LoVo (cell line): ENCODE measurements at regions not wholly inside any gene's neighbourhood (a gene's known extent, or its start where the extent isn't known, plus 50 kb on each side); places are given as distances from the start of the nearest gene placed in this dataset.

ENCODE experiments used
- DNase-seq: peaks from one replicate; pipeline ENCODE4 v3.0.0-alpha.2; 2016; ENCODE audit warnings: low spot score

DNA sequence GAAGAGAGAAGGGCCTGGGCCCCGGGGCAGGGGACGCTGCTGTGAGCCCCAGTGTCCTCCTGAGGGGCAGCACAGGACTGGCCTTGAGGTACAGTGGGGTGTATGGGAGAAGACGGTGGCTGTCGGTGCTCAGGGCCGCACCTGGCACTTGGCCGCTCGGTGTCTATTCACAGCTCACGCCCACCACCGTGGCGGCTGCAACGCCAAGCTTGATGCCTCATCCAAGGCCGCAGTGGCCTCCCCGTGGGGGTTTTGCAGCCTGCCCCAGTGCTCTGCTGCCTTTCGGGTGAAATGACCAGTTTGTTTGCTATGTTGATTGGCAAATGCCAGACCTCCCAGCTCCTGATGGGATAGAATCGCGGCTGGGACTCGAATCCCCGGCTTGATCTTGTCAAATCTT is 79.5 kb upstream of the SLCO4A1 start:
- DNase-seq = no peak

DNA sequence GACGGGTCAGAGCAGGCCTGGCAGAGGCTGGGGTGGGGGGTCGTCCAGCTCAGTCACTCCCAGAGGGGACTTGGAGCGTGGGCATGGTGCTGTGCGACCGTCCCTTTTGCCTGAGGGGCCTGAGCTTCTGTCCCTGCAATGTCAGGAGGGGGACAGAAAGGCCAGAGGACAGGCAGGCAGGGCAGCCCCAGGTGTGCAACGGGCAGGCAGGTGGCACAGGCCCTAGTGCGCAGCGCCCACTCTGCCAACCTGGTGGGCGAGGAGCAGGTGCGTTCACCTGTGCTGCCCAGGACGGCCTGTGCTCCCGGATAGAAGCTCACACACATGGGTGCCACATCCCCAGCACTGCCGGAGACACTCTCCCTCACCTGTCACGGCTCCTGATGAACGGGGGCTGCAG is 78.7 kb upstream of the SLCO4A1 start:
- no peak for DNase-seq

- DNase-seq = no peak
These were observed 77.7 kb upstream of the SLCO4A1 start for GRCh38 chr20:62564456-62565245.

DNA sequence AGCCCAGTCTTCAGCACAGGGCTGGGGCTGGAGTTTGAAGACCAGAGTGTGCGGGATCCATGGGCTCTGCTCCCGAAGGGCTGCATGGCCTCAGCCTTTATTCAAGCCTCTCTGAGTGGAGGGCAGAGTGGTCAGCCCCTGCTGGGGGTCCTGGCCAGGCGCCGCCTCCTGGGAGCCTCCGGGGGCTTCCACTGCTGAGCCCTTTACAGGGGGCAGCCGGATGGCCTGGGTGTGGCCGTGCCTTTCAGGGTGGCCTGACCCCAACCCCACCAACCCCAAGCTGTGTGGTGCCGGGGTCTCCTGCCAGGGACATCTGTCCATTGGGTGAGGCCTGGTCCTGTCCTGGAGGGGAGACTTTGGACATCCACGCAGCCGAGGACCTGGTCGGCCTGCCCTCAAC is 76.0 kb upstream of the SLCO4A1 start:
- no peak for DNase-seq

- DNase-seq = no peak
These were observed 75.5 kb upstream of the SLCO4A1 start for GRCh38 chr20:62566771-62567170.

GRCh38 chr20:62567246-62568044 is 74.9 kb upstream of the SLCO4A1 start:
- DNase-seq = no peak

DNA sequence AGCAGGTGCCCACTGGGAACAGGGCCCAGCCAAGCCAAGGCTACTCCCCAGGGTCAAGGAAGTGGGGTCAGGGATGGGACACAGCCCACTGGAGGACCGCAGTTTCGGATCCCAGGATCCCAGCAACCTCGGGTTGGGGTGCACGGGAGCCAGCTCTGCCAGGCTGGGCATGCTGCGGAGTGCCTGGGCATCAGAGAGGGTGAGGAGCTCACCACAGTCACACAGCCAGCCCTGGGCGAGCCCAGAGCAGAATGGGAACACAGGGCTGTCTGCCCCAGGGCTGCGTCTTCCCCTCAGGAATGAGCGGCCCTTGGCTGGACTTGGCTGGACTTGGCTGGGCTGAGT is 74.3 kb upstream of the SLCO4A1 start:
- DNase-seq = no peak

GRCh38 chr20:62569615-62570014 is 72.7 kb upstream of the SLCO4A1 start:
- no peak for DNase-seq

DNA sequence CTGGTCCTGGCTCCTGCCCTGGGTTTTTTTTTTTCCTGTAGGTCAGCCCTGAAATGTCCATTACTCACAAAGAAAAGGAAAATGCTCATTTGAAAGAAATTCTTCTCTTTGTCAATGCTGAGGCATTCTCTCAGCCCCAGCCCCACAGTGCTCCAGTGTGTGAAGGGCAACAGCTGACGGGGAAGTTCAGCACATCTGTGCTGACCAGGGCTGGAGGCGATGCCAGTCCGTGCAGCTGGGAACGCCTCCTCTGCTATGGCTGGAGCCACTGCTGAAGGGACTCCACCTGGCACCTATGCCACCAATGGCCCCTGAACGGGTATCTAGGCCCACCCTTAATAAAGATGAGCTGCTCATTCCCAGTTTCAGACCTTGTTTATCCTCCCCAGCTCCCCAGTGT is 71.9 kb upstream of the SLCO4A1 start:
- no peak for DNase-seq

DNA sequence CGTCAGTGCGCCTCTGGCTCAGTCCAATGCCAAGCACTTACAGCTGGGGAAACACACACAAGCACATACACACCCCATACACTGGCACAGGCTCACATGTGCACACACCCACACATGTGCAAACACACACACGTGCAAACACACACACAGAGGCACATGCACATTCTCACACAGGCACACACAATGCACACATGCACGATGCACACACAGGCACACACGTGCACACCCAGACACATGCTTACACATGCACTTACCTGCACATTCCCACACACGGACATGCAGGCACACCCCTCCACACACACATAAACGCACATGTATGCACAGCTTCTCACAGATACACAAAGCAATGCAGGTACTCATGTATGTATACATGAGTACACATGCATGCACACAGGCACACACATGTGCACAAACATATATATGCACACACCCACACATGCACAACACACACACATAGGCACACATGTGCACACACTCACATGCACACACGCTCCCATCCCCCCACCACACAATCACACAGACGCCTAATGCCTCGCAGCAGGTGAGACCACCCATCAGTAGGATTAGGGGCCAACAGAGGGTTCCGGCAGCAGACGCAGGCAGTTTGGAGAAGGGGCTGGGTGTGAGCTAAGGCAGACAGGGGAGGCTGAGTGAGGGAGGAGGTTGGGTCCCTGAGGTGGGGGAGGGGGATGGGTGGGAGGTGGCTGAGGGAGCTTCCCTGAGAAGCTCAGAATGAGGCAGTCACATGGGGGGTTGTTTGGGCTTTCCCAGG is 71.2 kb upstream of the SLCO4A1 start:
- no peak for DNase-seq

- no peak for DNase-seq
These were observed 70.5 kb upstream of the SLCO4A1 start for GRCh38 chr20:62571669-62572344.

DNA sequence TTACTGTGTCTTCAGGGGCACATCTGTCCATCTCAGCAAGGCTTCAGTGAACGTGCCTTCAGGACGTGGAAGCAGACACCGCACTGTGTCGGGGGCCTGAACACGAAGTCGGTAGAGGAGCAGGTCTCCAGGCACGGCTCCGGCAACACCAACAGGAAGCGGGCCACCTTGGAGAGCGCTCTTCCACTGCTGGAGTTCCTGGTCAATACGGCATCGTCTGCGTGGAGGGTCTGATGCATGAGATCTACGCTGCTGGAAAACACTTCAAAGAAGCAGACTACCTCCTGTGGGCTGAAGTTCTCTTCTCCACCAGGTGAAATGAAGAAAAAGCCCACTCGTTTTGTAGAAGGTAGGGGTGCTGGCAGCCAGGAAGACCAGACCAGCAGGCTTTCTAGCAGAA is 69.3 kb upstream of the SLCO4A1 start:
- DNase-seq = no peak

GRCh38 chr20:62573817-62574216 is 68.5 kb upstream of the SLCO4A1 start:
- no peak for DNase-seq

GRCh38 chr20:62574230-62574993 is 67.9 kb upstream of the SLCO4A1 start:
- DNase-seq = no peak

DNA sequence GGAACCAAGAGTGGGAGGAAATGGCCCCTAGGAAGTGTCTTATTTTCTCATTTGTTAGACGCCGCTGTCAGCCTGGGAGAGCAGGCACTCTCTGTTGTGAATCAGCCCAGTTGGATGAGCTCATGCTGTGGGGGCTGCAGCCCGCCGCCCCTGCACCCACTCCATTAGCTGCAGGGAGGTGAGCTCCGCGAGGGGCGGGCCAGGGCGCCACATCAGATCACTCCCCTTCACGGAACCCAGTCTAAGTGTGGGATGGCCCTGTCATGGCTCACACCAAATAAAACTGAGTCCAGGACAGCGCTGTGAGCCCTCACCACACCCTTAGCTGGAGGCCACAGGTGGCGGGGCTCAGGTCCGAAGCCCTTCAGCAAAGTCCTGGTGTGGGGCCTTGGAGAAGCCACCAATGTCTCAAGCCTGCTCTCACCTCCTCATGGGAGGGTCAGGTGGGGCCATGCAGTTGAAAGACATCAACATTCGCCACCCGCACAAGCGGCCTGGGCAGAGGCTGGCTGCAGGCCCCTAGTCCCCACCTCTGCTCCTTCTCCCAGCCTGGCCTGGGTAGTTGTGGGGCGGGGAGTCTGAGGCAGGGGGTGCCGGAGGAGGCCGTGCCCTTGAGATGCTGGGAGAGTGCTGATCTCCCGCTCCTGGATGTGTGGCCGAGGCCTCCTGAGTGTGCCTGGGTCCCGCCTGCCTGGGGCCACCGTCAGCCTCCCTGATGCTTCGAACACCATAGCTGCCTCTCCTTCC is 66.2 kb upstream of the SLCO4A1 start:
- no peak for DNase-seq

DNA sequence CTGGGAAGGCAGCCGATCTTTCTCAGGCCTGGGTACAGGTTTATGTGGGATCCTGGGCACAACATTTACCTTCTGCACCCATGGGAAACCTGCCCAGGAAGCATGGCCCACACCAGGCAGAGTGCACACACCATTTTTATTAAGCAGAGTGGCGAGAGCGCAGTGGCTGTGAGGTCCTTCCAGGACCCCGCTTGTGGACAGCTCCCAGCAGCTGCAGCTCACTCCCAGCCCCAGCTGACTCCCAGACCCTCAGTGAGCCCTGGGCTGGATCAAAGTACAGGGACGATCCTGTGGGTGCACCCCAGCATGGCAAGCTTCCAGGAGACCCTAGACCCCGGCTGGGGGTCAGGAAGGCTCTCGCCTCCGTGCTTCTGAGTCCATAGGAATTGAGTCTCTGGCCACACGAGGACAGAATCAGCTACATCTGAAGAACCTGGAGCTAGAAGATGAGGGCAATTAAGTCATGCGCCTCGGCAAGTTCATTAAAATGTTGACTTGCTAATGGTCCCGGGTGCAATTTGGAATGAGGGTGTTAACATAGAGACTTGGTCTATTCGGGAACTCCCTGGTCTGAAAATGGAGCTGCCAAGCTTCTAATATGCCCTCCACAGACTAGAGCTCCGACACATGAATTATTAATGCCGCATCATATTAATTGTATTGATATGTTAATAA is 65.4 kb upstream of the SLCO4A1 start:
- DNase-seq = no peak

GRCh38 chr20:62577490-62577836 is 64.8 kb upstream of the SLCO4A1 start:
- DNase-seq = no peak

DNA sequence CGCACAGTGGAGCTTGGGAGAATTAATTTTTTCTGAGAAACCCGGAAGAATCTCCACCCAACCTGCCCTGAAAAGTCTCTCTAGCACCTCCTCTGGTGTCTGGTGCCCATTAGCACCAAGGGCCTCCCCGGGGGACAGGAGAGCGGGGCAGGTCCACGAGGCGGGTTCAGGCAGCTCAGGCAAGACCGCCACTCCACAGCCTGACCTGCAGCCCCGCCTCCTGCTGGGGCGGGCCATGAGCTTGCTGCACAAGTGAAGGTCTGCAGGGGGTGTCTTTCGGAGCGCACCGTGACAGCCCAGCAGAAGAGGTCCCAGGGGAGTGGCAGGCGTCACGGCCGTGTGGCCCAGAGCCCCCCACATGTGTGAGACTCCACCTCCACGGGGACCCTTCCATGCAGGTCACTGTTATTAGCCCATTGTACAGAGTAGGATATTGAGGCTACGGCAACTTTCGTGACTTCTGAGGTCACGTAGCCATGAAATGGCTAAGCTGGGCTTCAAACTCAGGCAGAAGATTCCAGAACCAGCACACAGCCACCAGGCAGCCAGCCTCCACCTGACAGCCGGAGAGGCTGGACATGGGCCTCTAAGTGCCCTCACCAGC is 63.9 kb upstream of the SLCO4A1 start:
- DNase-seq = no peak

GRCh38 chr20:62580052-62580451 is 62.3 kb upstream of the SLCO4A1 start:
- DNase-seq = no peak

- DNase-seq = no peak
These were observed 61.6 kb upstream of the SLCO4A1 start for GRCh38 chr20:62580733-62581132.
